ENCODE measurements at regions not wholly inside any gene's neighbourhood (a gene's known extent, or its start where the extent isn't known, plus 50 kb on each side); places are given as distances from the start of the nearest gene placed in this dataset.

- TF ChIP-seq CTCF (IDR thresholded peaks at IDR 0.05) (no peak), POLR2A (IDR thresholded peaks at IDR 0.05) (no peak), EP300 (IDR thresholded peaks at IDR 0.05) (no peak)
Observed at GRCh38 chr5:96602776-96603175, 59.4 kb upstream of the CAST start.
